Prostate gland (tissue), 2 donors: ENCODE measurements at regions not wholly inside any gene's neighbourhood (a gene's known extent, or its start where the extent isn't known, plus 50 kb on each side); places are given as distances from the start of the nearest gene placed in this dataset.

ENCODE experiments used
- DNase-seq: peaks from one replicate; pipeline ENCODE4 v3.0.0-alpha.2; 2019; ENCODE audit warnings: low spot score
- H3K27ac ChIP-seq, 2 donors: fragments of 200-600 bp; sonication (generic); 2 replicates each; pipeline ENCODE4 v1.5.1; 2017 to 2019
- H3K27me3 ChIP-seq: fragments of 200-600 bp; sonication (generic); replicated peaks from 2 replicates; pipeline ENCODE4 v1.5.1; 2019; ENCODE audit not compliant: insufficient read depth
- H3K36me3 ChIP-seq, 2 donors: fragments of 200-600 bp; sonication (generic); 1 replicate in 1 of 2; 2 replicates in 1 of 2; pipeline versions ENCODE4 v1.5.1 to v1.8.1; 2017 to 2019
- H3K4me1 ChIP-seq: fragments of 200-600 bp; sonication (generic); replicated peaks from 2 replicates; pipeline ENCODE4 v1.5.1; 2019
- H3K4me3 ChIP-seq, 2 donors: fragments of 200-600 bp; sonication (generic); 2 replicates each; pipeline ENCODE4 v1.5.1; 2017 to 2019
- H3K9me3 ChIP-seq: fragments of 200-600 bp; sonication (generic); 2 replicates; pipeline ENCODE4 v1.5.1; 2017
- CTCF ChIP-seq, 4 experiments: fragments of 200-600 bp in 2 of 4; fragments of 450-650 bp in 2 of 4; sonication (generic) in 2 of 4; IDR thresholded peaks; 1 replicate in 3 of 4; 2 replicates in 1 of 4; pipeline ENCODE4 v1.5.1; 2016 to 2019; ENCODE audit warnings: antibody characterized with exemption in 4 of 4, mild to moderate bottlenecking in 2 of 4, moderate library complexity in 2 of 4
- POLR2A ChIP-seq: fragments of 450-650 bp; IDR thresholded peaks from one replicate; pipeline ENCODE4 v1.6.1; 2016; ENCODE audit warnings: antibody characterized with exemption, mild to moderate bottlenecking
- POLR2AphosphoS5 ChIP-seq: sonication (generic); formaldehyde crosslinking; IDR thresholded peaks from one replicate; pipeline ENCODE4 v1.6.1; 2017; ENCODE audit warnings: antibody characterized with exemption
- WGBS: methylation state at CpG from one replicate; pipeline ENCODE4 v1.1.5; 2018; 5-methylcytosine and 5-hydroxymethylcytosine counted together
- intact Hi-C: fragments of 100-400 bp; cut with DNase I; formaldehyde crosslinking; loops from one replicate; pipeline ENCODE4 v1.14.2; 2022

DNA sequence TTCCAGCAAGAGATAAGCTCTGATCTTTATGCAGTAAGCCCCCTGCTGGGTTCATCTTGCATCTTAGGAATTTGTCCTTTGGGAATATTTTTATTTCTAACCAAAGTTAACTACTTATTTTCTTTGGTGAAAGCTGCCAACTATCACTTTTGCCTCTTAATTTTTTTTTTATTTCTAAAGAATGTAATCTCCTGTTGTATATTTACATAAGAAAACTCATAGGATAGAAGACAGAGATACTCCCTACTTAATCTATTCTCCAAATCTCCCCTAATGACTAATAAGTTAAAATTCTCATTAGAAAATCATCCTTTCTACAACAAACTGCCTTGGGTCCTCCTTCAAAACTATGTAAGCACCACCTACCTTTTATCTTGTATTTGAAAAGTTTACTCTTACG lies 612.2 kb upstream of the SLC39A10 start:
- 100% methylated on average over 1 of the region's 1 CpG for WGBS
- Histone ChIP-seq H3K9me3 (no peaks in the 10 kb centered on the region), H3K36me3 (no peaks in the 10 kb centered on the region), H3K27me3 (no peaks in the 10 kb centered on the region), H3K4me1 (no peaks in the 10 kb centered on the region), H3K27ac (no peak overlapping the region), H3K4me3 (no peak overlapping the region)
- no peak for TF ChIP-seq CTCF (IDR thresholded peaks at IDR 0.05)
- no peak for TF ChIP-seq POLR2A
- TF ChIP-seq POLR2AphosphoS5: no peak
- intact Hi-C loops: no loop called here
- DNase-seq: no peak

GRCh38 chr2:195038153-195038552 lies 618.9 kb upstream of the SLC39A10 start:
- Histone ChIP-seq H3K4me1 (no peaks in the 10 kb centered on the region), H3K36me3 (no peaks in the 10 kb centered on the region), H3K27me3 (no peaks in the 10 kb centered on the region), H3K27ac (no peak overlapping the region), H3K9me3 (no peaks in the 10 kb centered on the region), H3K4me3 (no peak overlapping the region)
- no peak for TF ChIP-seq CTCF (IDR thresholded peaks at IDR 0.05)
- TF ChIP-seq POLR2AphosphoS5: peak; percentile 85
- TF ChIP-seq POLR2A: no peak
- DNase-seq: peak; percentile 29
- WGBS: 8% methylated on average over 2 of the region's 2 CpGs
- intact Hi-C loops: no loop called here

- 88% methylated on average over 2 of the region's 2 CpGs for WGBS
- H3K4me3 ChIP-seq: no peak overlapping the region
- no peaks in the 10 kb centered on the region for H3K4me1 ChIP-seq
- no peaks in the 10 kb centered on the region for H3K9me3 ChIP-seq
- no peaks in the 10 kb centered on the region for H3K27me3 ChIP-seq
- no peak for TF ChIP-seq POLR2A
- no peak for TF ChIP-seq POLR2AphosphoS5
- no peak for TF ChIP-seq CTCF (IDR thresholded peaks at IDR 0.05)
- no peak overlapping the region for H3K27ac ChIP-seq
- H3K36me3 ChIP-seq: no peaks in the 10 kb centered on the region
- intact Hi-C loops: no loop called here
- DNase-seq: no peak
Measured at GRCh38 chr2:195037045-195037444, 620.0 kb upstream of the SLC39A10 start.

- DNase-seq: no peak
- Histone ChIP-seq H3K4me3 (no peak overlapping the region), H3K27me3 (no peaks in the 10 kb centered on the region), H3K4me1 (no peaks in the 10 kb centered on the region), H3K36me3 (no peaks in the 10 kb centered on the region), H3K27ac (no peak overlapping the region), H3K9me3 (no peaks in the 10 kb centered on the region)
- TF ChIP-seq CTCF (IDR thresholded peaks at IDR 0.05): no peak
- no peak for TF ChIP-seq POLR2AphosphoS5
- TF ChIP-seq POLR2A: no peak
- intact Hi-C loops: no loop called here
- 100% methylated on average over 1 of the region's 1 CpG for WGBS
Measured at GRCh38 chr2:195031411-195031810, 625.6 kb upstream of the SLC39A10 start.

- no peaks in the 10 kb centered on the region for H3K36me3 ChIP-seq
- DNase-seq: no peak
- intact Hi-C loops: no loop called here
- H3K27me3 ChIP-seq: no peaks in the 10 kb centered on the region
- H3K4me3 ChIP-seq: no peak overlapping the region
- H3K4me1 ChIP-seq: no peaks in the 10 kb centered on the region
- WGBS: 54% methylated on average over 4 of the region's 4 CpGs
- H3K27ac ChIP-seq: no peak overlapping the region
- TF ChIP-seq CTCF (IDR thresholded peaks at IDR 0.05) (no peak), POLR2AphosphoS5 (peak; percentile 54)
- H3K9me3 ChIP-seq: no peaks in the 10 kb centered on the region
Measured at GRCh38 chr2:195029804-195030654, 627.0 kb upstream of the SLC39A10 start.
